ENCODE measurements at regions not wholly inside any gene's neighbourhood (a gene's known extent, or its start where the extent isn't known, plus 50 kb on each side); places are given as distances from the start of the nearest gene placed in this dataset.

GRCh38 chr10:28463141-28463540 lies 69.8 kb upstream of the WAC start:
- no peak for TF ChIP-seq TAF1 (IDR thresholded peaks at IDR 0.05; ENCODE audit: borderline replicate concordance, low read depth, low read length)
- no peak for TF ChIP-seq POLR2AphosphoS5 (IDR thresholded peaks at IDR 0.05; ENCODE audit: low read depth, low read length)
- TF ChIP-seq POLR2A (IDR thresholded peaks at IDR 0.05; ENCODE audit: low read depth, low read length), result no peak

Measured in GM12892 (cell line).